H1 (cell line): ENCODE measurements at regions not wholly inside any gene's neighbourhood (a gene's known extent, or its start where the extent isn't known, plus 50 kb on each side); places are given as distances from the start of the nearest gene placed in this dataset.

ENCODE experiments used
- RAD21 ChIP-seq, 2 experiments: IDR thresholded peaks in 1 of 2; conservative IDR thresholded peaks in 1 of 2; 2 replicates each; pipeline ENCODE4 v1.6.1; 2011; ENCODE audit warnings: low read depth in 2 of 2, low read length in 2 of 2, improper control_type of control experiment in 1 of 2, inconsistent platforms in 1 of 2, mild to moderate bottlenecking in 1 of 2, moderate library complexity in 1 of 2
- SIN3A ChIP-seq, 2 experiments: IDR thresholded peaks in 1 of 2; conservative IDR thresholded peaks in 1 of 2; 2 replicates each; pipeline ENCODE4 v1.6.1; 2011 to 2012; ENCODE audit warnings: low read length in 2 of 2, improper control_type of control experiment in 1 of 2, low read depth in 1 of 2, mild to moderate bottlenecking in 1 of 2

GRCh38 chr13:59607780-59608233 is 555.9 kb downstream of the DIAPH3 start (continued):
- no peak for TF ChIP-seq SIN3A (conservative IDR thresholded peaks at IDR 0.05 in 1 of 2, IDR thresholded peaks at IDR 0.05 in 1 of 2; ENCODE audit: low read depth in 1 of 2, low read length in 2 of 2)
- TF ChIP-seq RAD21 (IDR thresholded peaks at IDR 0.05 in 1 of 2, conservative IDR thresholded peaks at IDR 0.05 in 1 of 2; ENCODE audit: low read depth in 2 of 2, low read length in 2 of 2) = no peak
